Body of pancreas (tissue), 4 donors: ENCODE measurements at regions not wholly inside any gene's neighbourhood (a gene's known extent, or its start where the extent isn't known, plus 50 kb on each side); places are given as distances from the start of the nearest gene placed in this dataset.
"Not testable (repeated sequence)": the region's sequence is repeated elsewhere in the genome, so short reads cannot be mapped to it uniquely, and the experiment has no call there.

Experiments
- ATAC-seq: fragments of 150-250 bp; one replicate; pipeline ENCODE4 v1.9.1; 2016
- DNase-seq, 4 donors: peaks; one replicate each; pipeline ENCODE4 v3.0.0-alpha.2; 2019
- H3K27ac ChIP-seq, 4 donors: fragments of 200-600 bp; sonication (generic); 1 replicate in 3 of 4; 2 replicates in 1 of 4; pipeline versions ENCODE4 v1.5.1 to v1.6.1; 2016 to 2019; ENCODE audit warnings: mild to moderate bottlenecking in 1 of 4, mixed read lengths in 1 of 4, moderate library complexity in 1 of 4
- H3K27me3 ChIP-seq, 2 donors: fragments of 200-600 bp; sonication (generic); one replicate each; pipeline ENCODE4 v1.6.0; 2016; ENCODE audit warnings: mild to moderate bottlenecking in 1 of 2
- H3K36me3 ChIP-seq, 2 donors: fragments of 200-600 bp; sonication (generic); replicated peaks in 1 of 2; 2 replicates each; pipeline ENCODE4 v1.5.1; 2016; ENCODE audit warnings: low read depth in 2 of 2; ENCODE audit not compliant: insufficient read depth in 1 of 2
- H3K4me1 ChIP-seq: fragments of 200-600 bp; sonication (generic); one replicate; pipeline ENCODE4 v1.6.0; 2016
- H3K4me3 ChIP-seq, 2 donors: fragments of 200-600 bp; sonication (generic); 1 replicate in 1 of 2; 2 replicates in 1 of 2; pipeline ENCODE4 v1.5.1; 2016 to 2019
- H3K9me3 ChIP-seq, 3 donors: fragments of 200-600 bp; sonication (generic); 1 replicate in 2 of 3; 2 replicates in 1 of 3; pipeline ENCODE4 v1.5.1; 2016
- POLR2A ChIP-seq, 3 donors: fragments of 450-650 bp; IDR thresholded peaks; one replicate each; pipeline ENCODE4 v1.6.1; 2016; ENCODE audit warnings: antibody characterized with exemption in 3 of 3, mild to moderate bottlenecking in 2 of 3
- WGBS, 2 donors: methylation state at CpG; one replicate each; pipeline ENCODE4 v1.1.5; 2017; 5-methylcytosine and 5-hydroxymethylcytosine counted together
- intact Hi-C: fragments of 100-400 bp; cut with DNase I; formaldehyde crosslinking; loops from one replicate; pipeline ENCODE4 v1.15.1; 2023
- TF ChIP-seq, protein P1 (sequence below), 7 experiments: fragments of 450-650 bp in 4 of 7; fragments of 200-600 bp in 3 of 7; sonication (generic) in 3 of 7; IDR thresholded peaks; one replicate each; pipeline ENCODE4 v1.5.1; 2016 to 2019; ENCODE audit warnings: antibody characterized with exemption in 7 of 7

- WGBS, 2 donors: 42 to 44% methylated on average over 10 of the region's 10 CpGs
- Histone ChIP-seq H3K36me3 (no peaks in the 10 kb centered on the region), H3K4me3 (no peak overlapping the region), H3K27me3 (no peaks in the 10 kb centered on the region), H3K27ac (no peak overlapping the region), H3K9me3 (no peaks in the 10 kb centered on the region), H3K4me1 (no peaks in the 10 kb centered on the region)
- intact Hi-C loops: no loop called here
- DNase-seq (no peak), ATAC-seq (no peak)
- no peak for TF ChIP-seq POLR2A (IDR thresholded peaks at IDR 0.05)
- TF ChIP-seq, protein P1, sequence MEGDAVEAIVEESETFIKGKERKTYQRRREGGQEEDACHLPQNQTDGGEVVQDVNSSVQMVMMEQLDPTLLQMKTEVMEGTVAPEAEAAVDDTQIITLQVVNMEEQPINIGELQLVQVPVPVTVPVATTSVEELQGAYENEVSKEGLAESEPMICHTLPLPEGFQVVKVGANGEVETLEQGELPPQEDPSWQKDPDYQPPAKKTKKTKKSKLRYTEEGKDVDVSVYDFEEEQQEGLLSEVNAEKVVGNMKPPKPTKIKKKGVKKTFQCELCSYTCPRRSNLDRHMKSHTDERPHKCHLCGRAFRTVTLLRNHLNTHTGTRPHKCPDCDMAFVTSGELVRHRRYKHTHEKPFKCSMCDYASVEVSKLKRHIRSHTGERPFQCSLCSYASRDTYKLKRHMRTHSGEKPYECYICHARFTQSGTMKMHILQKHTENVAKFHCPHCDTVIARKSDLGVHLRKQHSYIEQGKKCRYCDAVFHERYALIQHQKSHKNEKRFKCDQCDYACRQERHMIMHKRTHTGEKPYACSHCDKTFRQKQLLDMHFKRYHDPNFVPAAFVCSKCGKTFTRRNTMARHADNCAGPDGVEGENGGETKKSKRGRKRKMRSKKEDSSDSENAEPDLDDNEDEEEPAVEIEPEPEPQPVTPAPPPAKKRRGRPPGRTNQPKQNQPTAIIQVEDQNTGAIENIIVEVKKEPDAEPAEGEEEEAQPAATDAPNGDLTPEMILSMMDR (IDR thresholded peaks at IDR 0.05): no peak
Measured at GRCh38 chr6:90458353-90459224, 128.3 kb downstream of the MAP3K7 start.

- DNase-seq (no peak), ATAC-seq (no peak)
- Histone ChIP-seq H3K4me1 (no peaks in the 10 kb centered on the region), H3K9me3 (no peaks in the 10 kb centered on the region), H3K36me3 (no peaks in the 10 kb centered on the region), H3K27me3 (no peaks in the 10 kb centered on the region), H3K27ac (no peak overlapping the region), H3K4me3 (no peak overlapping the region)
- TF ChIP-seq, protein P1 (IDR thresholded peaks at IDR 0.05): no peak
- 62 to 63% methylated on average over 2 of the region's 2 CpGs for WGBS, 2 donors
- intact Hi-C loops: no loop called here
Measured at GRCh38 chr6:90457867-90458259, 129.0 kb downstream of the MAP3K7 start.

DNA sequence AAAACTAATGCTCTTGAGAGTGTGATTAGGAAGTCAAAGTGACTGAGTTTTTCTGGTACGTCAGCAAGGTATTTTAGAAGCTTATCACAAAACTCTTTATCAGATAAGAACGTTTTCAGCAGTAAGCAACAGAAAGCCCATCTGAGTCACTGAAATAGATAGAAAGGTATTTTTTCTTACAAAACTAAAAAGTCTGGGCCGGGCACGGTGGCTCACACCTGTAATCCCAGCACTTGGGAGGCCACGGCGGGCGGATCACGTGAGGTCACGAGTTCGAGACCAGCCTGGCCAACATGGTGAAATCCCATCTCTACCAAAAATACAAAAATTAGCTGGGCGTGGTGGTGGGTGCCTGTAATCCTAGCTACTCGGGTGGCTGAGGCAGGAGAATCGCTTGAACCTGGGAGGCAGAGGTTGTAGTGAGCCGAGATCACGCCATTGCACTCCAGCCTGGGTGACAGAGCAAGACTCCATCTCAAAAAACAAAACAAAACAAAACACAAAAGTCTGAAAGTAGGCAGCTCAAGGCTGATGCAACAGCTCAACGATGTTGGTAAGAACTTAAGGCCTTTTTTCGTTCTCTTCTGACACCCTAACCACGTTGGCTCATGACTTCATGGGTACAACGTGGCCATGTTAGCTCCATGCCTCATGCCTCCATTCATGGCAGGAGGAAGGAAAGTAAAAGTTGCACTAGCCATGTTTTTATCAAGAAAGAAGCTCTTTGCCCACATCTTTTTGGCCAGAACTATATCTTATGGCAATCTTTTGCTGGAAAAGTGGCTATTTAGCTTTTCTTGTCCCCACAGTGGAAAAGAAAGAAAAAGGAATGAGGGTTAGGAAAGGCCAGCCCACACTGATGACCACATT, 129.6 kb downstream of the MAP3K7 start:
- H3K4me3 ChIP-seq, ATAC-seq, H3K9me3 ChIP-seq, H3K4me1 ChIP-seq, intact Hi-C loops, H3K36me3 ChIP-seq, H3K27ac ChIP-seq, DNase-seq, H3K27me3 ChIP-seq: not testable (repeated sequence)
- WGBS, 2 donors: 78% methylated on average over 19 of the region's 19 CpGs

- DNase-seq (no peak), ATAC-seq (no peak)
- Histone ChIP-seq H3K4me1 (no peaks in the 10 kb centered on the region), H3K27ac (no peak overlapping the region), H3K27me3 (no peaks in the 10 kb centered on the region), H3K36me3 (no peaks in the 10 kb centered on the region), H3K4me3 (no peak overlapping the region), H3K9me3 (no peaks in the 10 kb centered on the region)
- WGBS, 2 donors: 67 to 80% methylated on average over 3 of the region's 3 CpGs
- no peak for TF ChIP-seq POLR2A (IDR thresholded peaks at IDR 0.05)
- TF ChIP-seq, protein P1 (IDR thresholded peaks at IDR 0.05): no peak
- intact Hi-C loops: no loop called here
Measured at GRCh38 chr6:90456001-90456400, 130.9 kb downstream of the MAP3K7 start.

- 74 to 82% methylated on average over 7 of the region's 7 CpGs for WGBS, 2 donors
- no peak for ATAC-seq
- TF ChIP-seq, protein P1 (IDR thresholded peaks at IDR 0.05): no peak
- no peak for TF ChIP-seq POLR2A (IDR thresholded peaks at IDR 0.05)
- Histone ChIP-seq H3K27ac (no peak overlapping the region), H3K36me3 (no peaks in the 10 kb centered on the region), H3K27me3 (no peaks in the 10 kb centered on the region), H3K9me3 (no peaks in the 10 kb centered on the region), H3K4me3 (no peak overlapping the region), H3K4me1 (no peaks in the 10 kb centered on the region)
- no peak for DNase-seq
- intact Hi-C loops: no loop called here
Measured at GRCh38 chr6:90454836-90455427, 131.9 kb downstream of the MAP3K7 start.
